ENCODE measurements at regions not wholly inside any gene's neighbourhood (a gene's known extent, or its start where the extent isn't known, plus 50 kb on each side); places are given as distances from the start of the nearest gene placed in this dataset.
A peak's percentile ranks its signal among the peaks of the same experiment; 100 is the strongest.

GRCh38 chr15:85886309-85886811 lies 91.6 kb upstream of the KLHL25 start:
- DNase-seq (ENCODE audit: extremely low spot score): no peak
- ChIA-PET CTCF (no interaction called here), POLR2A (no interaction called here)
- TF ChIP-seq ELF4 (IDR thresholded peaks at IDR 0.05): no peak
- no peak for TF ChIP-seq FOXM1 (IDR thresholded peaks at IDR 0.05; ENCODE audit: borderline replicate concordance)
- no peak for TF ChIP-seq PKNOX1 (IDR thresholded peaks at IDR 0.05)
- no peak for TF ChIP-seq BHLHE40 (IDR thresholded peaks at IDR 0.05; ENCODE audit: borderline replicate concordance)
- TF ChIP-seq L3MBTL2 (conservative IDR thresholded peaks at IDR 0.05): no peak
- TF ChIP-seq TARDBP (IDR thresholded peaks at IDR 0.05): no peak
- TF ChIP-seq LEF1 (IDR thresholded peaks at IDR 0.05; ENCODE audit: borderline replicate concordance): no peak
- TF ChIP-seq NFRKB (IDR thresholded peaks at IDR 0.05): no peak
- TF ChIP-seq HDGF (IDR thresholded peaks at IDR 0.05; ENCODE audit: borderline replicate concordance): no peak
- no peak for TF ChIP-seq FOXA1 (IDR thresholded peaks at IDR 0.05)
- TF ChIP-seq CTBP1 (IDR thresholded peaks at IDR 0.05; ENCODE audit: borderline replicate concordance): no peak
- TF ChIP-seq SUZ12 (IDR thresholded peaks at IDR 0.05): no peak
- no peak for TF ChIP-seq SP1 (IDR thresholded peaks at IDR 0.05)
- no peak for TF ChIP-seq ZNF384 (IDR thresholded peaks at IDR 0.05)
- no peak for TF ChIP-seq FOXK2 (IDR thresholded peaks at IDR 0.05)
- TF ChIP-seq ARNT (IDR thresholded peaks at IDR 0.05): no peak

- CTCF ChIA-PET: interaction anchor here (0.6 kb wide), 1 partner anchor 33 kb away, joined by 3 read pairs; no protein-coding TSS in a partner anchor
- no peak for DNase-seq (ENCODE audit: extremely low spot score)
- TF ChIP-seq CTBP1 (IDR thresholded peaks at IDR 0.05; ENCODE audit: borderline replicate concordance) (no peak), ARNT (IDR thresholded peaks at IDR 0.05) (no peak), NFRKB (IDR thresholded peaks at IDR 0.05) (no peak), PKNOX1 (IDR thresholded peaks at IDR 0.05) (no peak), SUZ12 (IDR thresholded peaks at IDR 0.05) (no peak), ZNF384 (IDR thresholded peaks at IDR 0.05) (no peak), BHLHE40 (IDR thresholded peaks at IDR 0.05; ENCODE audit: borderline replicate concordance) (no peak), L3MBTL2 (conservative IDR thresholded peaks at IDR 0.05) (no peak), LEF1 (IDR thresholded peaks at IDR 0.05; ENCODE audit: borderline replicate concordance) (no peak), HDGF (IDR thresholded peaks at IDR 0.05; ENCODE audit: borderline replicate concordance) (no peak), FOXM1 (IDR thresholded peaks at IDR 0.05; ENCODE audit: borderline replicate concordance) (no peak), TARDBP (IDR thresholded peaks at IDR 0.05) (no peak)
- POLR2A ChIA-PET: no interaction called here
Observed at GRCh38 chr15:85889956-85890619, 95.4 kb upstream of the KLHL25 start.

- no peak for DNase-seq (ENCODE audit: extremely low spot score)
- ChIA-PET POLR2A (no interaction called here), CTCF (interaction anchor here (0.6 kb wide), 1 partner anchor 33 kb away, joined by 3 read pairs; no protein-coding TSS in a partner anchor)
- no peak for TF ChIP-seq TARDBP (IDR thresholded peaks at IDR 0.05)
- no peak for TF ChIP-seq BHLHE40 (IDR thresholded peaks at IDR 0.05; ENCODE audit: borderline replicate concordance)
- TF ChIP-seq SP1 (IDR thresholded peaks at IDR 0.05): no peak
- no peak for TF ChIP-seq ZNF384 (IDR thresholded peaks at IDR 0.05)
- TF ChIP-seq ELF4 (IDR thresholded peaks at IDR 0.05): no peak
- no peak for TF ChIP-seq LEF1 (IDR thresholded peaks at IDR 0.05; ENCODE audit: borderline replicate concordance)
- TF ChIP-seq SUZ12 (IDR thresholded peaks at IDR 0.05): no peak
- TF ChIP-seq NFRKB (IDR thresholded peaks at IDR 0.05): no peak
- no peak for TF ChIP-seq FOXA1 (IDR thresholded peaks at IDR 0.05)
- no peak for TF ChIP-seq HDGF (IDR thresholded peaks at IDR 0.05; ENCODE audit: borderline replicate concordance)
- TF ChIP-seq FOXK2 (IDR thresholded peaks at IDR 0.05): no peak
- no peak for TF ChIP-seq CTBP1 (IDR thresholded peaks at IDR 0.05; ENCODE audit: borderline replicate concordance)
- TF ChIP-seq ARNT (IDR thresholded peaks at IDR 0.05): no peak
- TF ChIP-seq FOXM1 (IDR thresholded peaks at IDR 0.05; ENCODE audit: borderline replicate concordance): no peak
- TF ChIP-seq L3MBTL2 (conservative IDR thresholded peaks at IDR 0.05): no peak
- no peak for TF ChIP-seq PKNOX1 (IDR thresholded peaks at IDR 0.05)
Observed at GRCh38 chr15:85890620-85890980, 95.9 kb upstream of the KLHL25 start.

GRCh38 chr15:85891470-85891869 lies 96.7 kb upstream of the KLHL25 start:
- no peak for TF ChIP-seq FOXA1 (IDR thresholded peaks at IDR 0.05)
- peak; percentile 19; the same call in 1 of the 2 replicates for TF ChIP-seq PKNOX1 (IDR thresholded peaks at IDR 0.05)
- ChIA-PET CTCF (interaction anchor here (0.5 kb wide), 1 partner anchor 25 kb away, joined by 3 read pairs; no protein-coding TSS in a partner anchor), POLR2A (no interaction called here)
- DNase-seq (ENCODE audit: extremely low spot score): no peak

GRCh38 chr15:85892232-85892631 lies 97.5 kb upstream of the KLHL25 start:
- DNase-seq (ENCODE audit: extremely low spot score): no peak
- POLR2A ChIA-PET: no interaction called here
- CTCF ChIA-PET: interaction anchor here (0.5 kb wide), 1 partner anchor 25 kb away, joined by 3 read pairs; no protein-coding TSS in a partner anchor
- no peak for TF ChIP-seq BHLHE40 (IDR thresholded peaks at IDR 0.05; ENCODE audit: borderline replicate concordance)
- no peak for TF ChIP-seq HDGF (IDR thresholded peaks at IDR 0.05; ENCODE audit: borderline replicate concordance)
- no peak for TF ChIP-seq PKNOX1 (IDR thresholded peaks at IDR 0.05)
- no peak for TF ChIP-seq CTBP1 (IDR thresholded peaks at IDR 0.05; ENCODE audit: borderline replicate concordance)
- TF ChIP-seq SUZ12 (IDR thresholded peaks at IDR 0.05): no peak
- no peak for TF ChIP-seq L3MBTL2 (conservative IDR thresholded peaks at IDR 0.05)
- TF ChIP-seq ZNF384 (IDR thresholded peaks at IDR 0.05): no peak
- no peak for TF ChIP-seq NFRKB (IDR thresholded peaks at IDR 0.05)
- TF ChIP-seq FOXA1 (IDR thresholded peaks at IDR 0.05): no peak
- no peak for TF ChIP-seq FOXK2 (IDR thresholded peaks at IDR 0.05)
- TF ChIP-seq SP1 (IDR thresholded peaks at IDR 0.05): no peak
- TF ChIP-seq FOXM1 (IDR thresholded peaks at IDR 0.05; ENCODE audit: borderline replicate concordance): no peak

Data from HEK293T (cell line).